ENCODE measurements at regions not wholly inside any gene's neighbourhood (a gene's known extent, or its start where the extent isn't known, plus 50 kb on each side); places are given as distances from the start of the nearest gene placed in this dataset.

GRCh38 chr6:139586273-139586672 lies 211.8 kb upstream of the CITED2 start:
- TF ChIP-seq ZNF274 (IDR thresholded peaks at IDR 0.05; ENCODE audit: low read depth, low read length), result no peak
- no peak for TF ChIP-seq YY1 (IDR thresholded peaks at IDR 0.05; ENCODE audit: insufficient read depth, insufficient read length)
